GM19025 (cell line): ENCODE measurements at regions not wholly inside any gene's neighbourhood (a gene's known extent, or its start where the extent isn't known, plus 50 kb on each side); places are given as distances from the start of the nearest gene placed in this dataset.
"Not testable (repeated sequence)": the region's sequence is repeated elsewhere in the genome, so short reads cannot be mapped to it uniquely, and the experiment has no call there.

Experiments
- ATAC-seq: cut with Tn5 transposase; IDR thresholded peaks from one replicate; pipeline ENCODE4 v1.9.1; 2021; ENCODE audit warnings: mild to moderate bottlenecking, low read depth, moderate library complexity; ENCODE audit not compliant: unreplicated experiment

DNA sequence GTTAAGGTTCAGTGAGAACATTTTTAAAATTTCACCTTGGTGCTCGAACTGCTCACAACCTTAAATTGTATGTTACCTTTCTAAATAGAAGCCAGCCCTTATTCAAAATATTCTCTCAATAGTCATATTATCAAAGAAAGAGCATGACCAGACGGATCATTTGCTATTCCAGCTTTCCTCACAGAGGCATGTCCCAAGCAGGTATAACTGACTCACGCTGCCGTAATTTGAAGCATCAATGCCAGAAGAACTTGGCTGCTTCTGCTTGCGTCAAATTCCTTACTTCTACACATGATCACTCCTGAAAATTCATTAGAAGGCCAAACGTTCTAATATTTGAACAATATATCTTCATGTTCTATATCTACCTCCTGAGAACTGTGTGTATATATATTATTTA lies 69.5 kb upstream of the VGLL4 start:
- no peak for ATAC-seq

DNA sequence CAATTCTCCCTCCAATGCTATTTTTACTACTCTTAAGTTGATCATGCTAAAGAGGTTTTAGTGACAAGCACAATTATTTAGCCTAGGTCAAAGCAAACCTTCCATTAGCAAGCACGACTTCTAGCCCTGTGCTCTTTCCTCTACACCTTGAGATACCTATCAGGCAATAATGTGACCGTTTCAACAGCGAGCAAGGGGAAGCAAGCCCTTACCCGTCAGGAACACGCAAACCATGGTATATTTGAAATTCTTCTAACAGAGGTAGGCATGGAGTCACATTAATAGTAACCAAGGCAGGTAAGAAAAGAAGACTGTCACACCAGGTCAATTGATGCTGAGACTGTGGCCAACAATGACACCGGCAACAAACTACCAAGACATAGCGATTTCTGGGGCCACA lies 68.9 kb upstream of the VGLL4 start:
- no peak for ATAC-seq

DNA sequence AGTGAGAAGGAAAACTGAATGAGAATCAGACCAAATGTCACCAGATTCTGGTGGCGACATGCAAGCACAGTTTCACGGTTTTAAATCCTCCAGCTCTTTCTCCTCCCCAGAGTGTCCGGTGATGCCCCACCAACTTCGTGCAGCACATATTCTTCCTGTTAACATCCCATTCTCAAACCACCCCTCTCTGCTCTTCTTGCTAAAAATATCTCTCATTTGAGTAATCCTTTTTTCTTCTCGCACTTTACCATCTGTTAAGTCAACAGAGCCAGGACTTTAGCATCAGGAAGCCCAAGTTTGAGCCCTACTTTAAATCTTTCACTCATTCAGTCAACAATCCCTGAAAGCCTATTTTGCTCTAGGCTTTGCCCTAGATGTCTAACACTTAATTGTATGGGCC lies 68.2 kb upstream of the VGLL4 start:
- ATAC-seq: no peak

DNA sequence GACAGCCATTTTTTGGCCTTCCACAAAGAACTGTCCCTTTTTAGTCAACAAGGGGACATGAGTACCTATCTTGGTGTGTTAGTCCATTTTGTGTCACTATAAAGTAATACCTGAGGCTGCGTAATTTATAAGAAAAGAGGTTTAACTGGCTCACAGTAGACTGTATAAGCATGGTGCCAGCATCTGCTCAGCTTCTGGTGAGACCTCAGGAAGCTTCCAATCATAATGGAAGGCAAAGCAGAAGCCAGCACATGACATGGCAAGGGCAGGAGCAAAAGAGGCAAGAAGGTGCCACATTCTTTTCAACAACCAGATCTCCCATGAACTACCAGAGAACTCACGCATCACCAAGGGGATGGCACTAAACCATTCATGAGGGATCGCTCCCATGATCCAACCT lies 66.1 kb upstream of the VGLL4 start:
- no peak for ATAC-seq

DNA sequence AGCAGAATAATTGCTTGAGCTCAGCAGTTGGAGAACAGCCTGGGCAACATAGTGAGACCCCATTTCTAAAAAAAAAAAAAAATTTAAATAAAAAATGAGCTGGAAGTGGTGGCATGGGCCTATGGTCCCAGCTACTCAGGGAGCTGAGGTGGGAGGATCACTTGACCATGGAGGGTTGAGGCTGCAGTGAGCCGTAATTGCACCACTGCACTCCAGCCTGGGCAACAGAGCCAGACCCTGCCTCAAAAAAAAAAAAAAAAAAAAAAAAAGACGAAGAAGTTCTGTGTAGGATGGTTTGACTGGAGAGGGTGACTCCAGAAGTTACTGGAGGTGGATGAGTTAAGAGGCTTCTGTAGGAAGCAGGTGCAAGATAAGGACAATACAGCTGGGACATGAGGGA lies 63.4 kb upstream of the VGLL4 start:
- not testable (repeated sequence) for ATAC-seq

DNA sequence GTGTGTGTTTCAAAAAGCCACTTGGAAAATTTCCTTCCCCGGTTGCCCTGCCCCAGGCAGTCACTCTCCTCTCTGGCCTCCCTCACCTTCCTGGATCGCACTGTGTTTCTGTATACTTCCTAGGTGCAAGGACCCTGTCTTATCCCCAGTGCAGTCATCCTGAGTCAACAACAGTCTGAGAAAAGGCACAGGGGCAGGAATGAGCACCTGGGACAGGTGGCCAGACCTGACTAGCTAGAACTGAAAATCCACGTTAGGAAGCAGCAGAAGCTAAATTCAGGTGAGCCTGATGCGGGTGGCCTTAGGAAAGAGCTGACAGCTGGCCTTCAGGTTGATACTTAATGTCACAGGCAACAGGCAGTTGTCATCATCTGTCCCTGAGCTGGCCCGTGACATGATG lies 62.9 kb upstream of the VGLL4 start:
- ATAC-seq: no peak

DNA sequence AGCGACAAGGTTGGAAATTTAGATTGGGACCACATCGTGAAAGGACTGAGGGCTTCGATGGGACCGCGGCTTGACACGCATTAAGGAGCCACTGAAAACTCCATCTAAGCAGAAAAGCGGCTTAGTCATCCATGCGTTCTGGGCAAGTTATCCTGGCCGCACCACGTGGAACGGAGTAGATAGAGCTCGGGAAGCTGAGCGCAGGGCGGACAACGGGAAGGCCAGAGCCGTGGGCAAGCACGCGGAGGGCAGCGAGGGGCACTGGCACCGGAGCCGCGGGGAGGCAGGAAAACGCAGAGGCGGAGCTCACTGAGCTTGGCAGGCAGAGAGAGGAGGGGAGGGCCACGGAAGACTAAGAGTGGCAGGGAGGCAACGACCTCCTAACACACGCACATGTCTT lies 61.3 kb upstream of the VGLL4 start:
- no peak for ATAC-seq

DNA sequence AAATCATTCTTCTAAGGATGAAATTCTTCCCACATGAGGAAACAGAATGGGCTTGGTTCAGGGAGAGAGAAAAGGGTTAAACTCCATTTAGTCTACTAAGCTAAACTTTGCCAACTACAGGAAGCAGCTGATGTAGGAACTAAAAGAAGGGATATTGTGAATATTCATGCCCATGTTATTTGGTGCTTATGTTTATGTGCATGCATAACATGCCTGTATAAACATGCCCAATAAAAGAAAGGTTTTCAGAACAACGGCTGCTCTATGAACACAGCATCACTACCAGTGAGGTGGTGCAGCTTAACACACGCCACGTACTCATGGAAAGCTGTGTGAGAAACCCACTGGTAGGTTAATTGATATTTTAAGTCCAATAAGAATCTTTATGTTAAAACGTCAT lies 59.4 kb upstream of the VGLL4 start:
- ATAC-seq: no peak

DNA sequence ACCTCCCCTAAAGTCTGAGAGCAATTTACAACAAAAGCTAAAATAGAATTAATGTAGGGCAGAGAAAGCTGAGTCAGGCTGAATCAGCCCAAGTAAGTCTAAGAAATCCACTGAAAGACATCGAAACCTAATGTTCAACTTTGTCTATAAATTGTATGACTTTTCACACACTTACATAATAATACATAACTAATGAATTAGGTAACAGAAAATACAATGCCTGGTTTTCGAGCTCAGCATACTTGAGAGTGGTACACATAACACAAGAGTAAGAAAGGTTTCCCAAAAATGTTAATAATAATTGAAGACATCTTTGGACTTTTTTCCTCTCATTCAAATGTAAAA lies 55.3 kb upstream of the VGLL4 start:
- no peak for ATAC-seq

DNA sequence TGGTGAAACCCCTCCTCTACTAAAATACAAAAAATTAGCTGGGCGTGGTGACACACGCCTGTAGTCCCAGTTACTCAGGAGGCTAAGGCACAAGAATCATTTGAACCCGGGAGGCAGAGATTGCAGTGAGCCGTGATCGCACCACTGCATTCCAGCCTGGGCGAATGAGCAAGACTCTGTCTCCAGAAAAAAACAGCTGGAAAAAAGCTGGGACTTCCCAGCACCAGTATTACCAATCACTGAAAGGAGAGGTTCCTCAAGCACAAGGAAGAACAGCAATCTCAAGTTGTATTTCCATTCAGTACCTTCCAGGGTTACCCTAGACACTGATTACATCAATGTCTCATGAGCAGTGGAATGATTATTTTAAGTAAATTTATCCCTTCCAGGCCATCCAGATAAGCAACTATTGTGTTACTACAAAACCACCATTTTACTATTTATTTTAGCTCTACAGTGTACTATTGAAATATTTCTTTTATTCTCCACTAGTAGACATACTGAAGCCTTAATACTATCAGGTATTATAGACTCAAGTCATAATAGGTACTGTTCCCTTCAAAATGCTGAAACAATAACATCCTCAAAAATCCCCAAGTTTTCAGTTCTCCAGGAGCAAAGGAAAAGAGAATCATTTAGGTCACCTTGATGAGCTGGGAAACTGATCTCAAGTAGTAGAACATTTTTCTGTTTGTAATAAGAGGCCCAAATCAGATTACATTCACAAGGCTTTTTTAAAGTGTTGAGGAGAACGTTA lies 54.8 kb upstream of the VGLL4 start:
- no peak for ATAC-seq

DNA sequence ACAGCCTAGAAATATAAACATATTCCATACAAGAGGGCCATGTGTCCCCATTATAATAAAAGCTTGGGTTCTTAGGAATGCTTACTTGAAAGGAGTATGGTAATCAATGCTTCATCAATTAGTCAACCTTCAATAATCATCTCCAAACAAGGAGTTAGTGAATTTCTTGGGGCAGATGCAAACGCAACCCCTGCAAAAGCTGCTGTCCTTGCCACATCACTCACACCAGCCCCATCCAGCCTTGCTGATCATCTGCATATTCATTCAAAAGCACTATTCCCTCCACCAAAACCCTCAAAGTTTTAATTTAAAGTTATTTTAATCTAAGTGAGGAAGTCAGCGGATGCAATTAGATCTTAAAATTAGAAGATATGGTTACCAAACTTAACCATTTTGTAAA lies 54.0 kb upstream of the VGLL4 start:
- ATAC-seq: no peak

DNA sequence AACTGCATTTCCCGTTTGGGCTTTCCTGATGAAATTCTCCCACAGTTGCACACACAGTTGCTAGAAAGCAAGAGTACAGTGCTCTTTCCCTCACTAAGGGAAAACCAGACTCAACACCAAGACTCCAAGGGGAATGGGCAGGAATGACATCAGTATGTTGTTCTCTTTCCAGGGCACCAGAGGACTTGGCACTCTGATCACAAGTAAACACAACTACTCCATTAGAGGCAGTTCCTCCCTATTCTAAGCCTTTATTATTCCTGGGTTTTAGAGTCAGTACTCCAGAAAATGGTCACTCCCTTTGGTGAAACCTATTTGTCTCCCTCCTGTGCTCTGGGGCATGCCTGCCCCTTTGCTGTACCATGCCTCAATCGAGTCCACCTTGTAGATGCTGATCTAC lies 52.3 kb upstream of the VGLL4 start:
- ATAC-seq: no peak
